Mononuclear cell (primary cell): ENCODE measurements at regions not wholly inside any gene's neighbourhood (a gene's known extent, or its start where the extent isn't known, plus 50 kb on each side); places are given as distances from the start of the nearest gene placed in this dataset.
"Not testable (repeated sequence)": the region's sequence is repeated elsewhere in the genome, so short reads cannot be mapped to it uniquely, and the experiment has no call there.

ENCODE experiments used
- H3K27me3 ChIP-seq: 2 replicates; pipeline ENCODE4 v1.6.0; 2011; ENCODE audit warnings: low read length, control low read depth; ENCODE audit not compliant: insufficient read depth
- H3K4me1 ChIP-seq: 2 replicates; pipeline ENCODE4 v1.5.1; 2011; ENCODE audit warnings: mild to moderate bottlenecking, low read length, control low read depth; ENCODE audit not compliant: insufficient read depth
- H3K4me3 ChIP-seq: 2 replicates; pipeline ENCODE4 v1.5.1; 2011; ENCODE audit warnings: mild to moderate bottlenecking, low read length, moderate library complexity
- H3K9me3 ChIP-seq: 2 replicates; pipeline ENCODE4 v1.5.1; 2011; ENCODE audit warnings: low read depth, mild to moderate bottlenecking, control low read depth, low read length

DNA sequence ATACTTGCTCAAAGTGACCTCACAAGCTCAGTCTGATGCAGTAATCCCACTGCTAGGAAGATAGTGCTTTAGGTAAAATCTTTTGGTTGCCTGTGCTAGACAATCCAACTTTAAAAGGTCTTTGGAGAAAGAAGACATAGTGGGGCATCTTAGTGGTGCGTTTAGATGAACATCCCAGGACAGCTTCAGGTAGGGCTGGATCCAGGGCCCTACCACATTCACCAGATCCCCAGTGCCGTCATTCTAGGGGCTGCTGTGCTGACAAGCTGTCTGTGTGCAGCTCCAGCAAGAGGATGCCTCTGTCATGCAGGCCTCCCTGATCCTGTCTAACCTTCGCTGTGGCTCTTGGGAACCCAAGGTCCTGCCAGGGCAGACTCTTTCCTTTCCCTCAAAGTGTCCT, 100.7 kb upstream of the EIF5 start:
- no peaks in the 10 kb centered on the region for H3K9me3 ChIP-seq
- H3K4me3 ChIP-seq = no peak overlapping the region
- no peaks in the 10 kb centered on the region for H3K4me1 ChIP-seq
- H3K27me3 ChIP-seq = no peaks in the 10 kb centered on the region

DNA sequence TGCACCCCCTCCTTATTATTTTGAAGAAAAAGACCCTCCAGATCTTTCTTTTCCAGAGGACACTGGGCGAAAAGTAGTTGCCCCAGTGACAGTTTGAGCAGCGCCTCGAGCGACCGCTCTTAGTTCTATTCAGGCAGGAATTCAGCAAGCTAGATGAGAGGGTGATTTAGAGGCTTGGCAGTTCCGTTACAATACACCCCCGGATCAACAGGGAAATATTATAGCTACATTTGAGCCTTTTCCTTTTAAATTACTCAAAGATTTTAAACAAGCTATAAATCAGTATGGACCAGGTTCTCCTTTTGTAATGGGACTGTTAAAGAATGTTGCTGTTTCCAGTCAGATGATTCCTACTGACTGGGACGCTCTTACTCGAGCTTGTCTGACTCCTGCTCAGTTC, 99.2 kb upstream of the EIF5 start:
- not testable (repeated sequence) for H3K27me3 ChIP-seq, H3K9me3 ChIP-seq, H3K4me3 ChIP-seq, H3K4me1 ChIP-seq

DNA sequence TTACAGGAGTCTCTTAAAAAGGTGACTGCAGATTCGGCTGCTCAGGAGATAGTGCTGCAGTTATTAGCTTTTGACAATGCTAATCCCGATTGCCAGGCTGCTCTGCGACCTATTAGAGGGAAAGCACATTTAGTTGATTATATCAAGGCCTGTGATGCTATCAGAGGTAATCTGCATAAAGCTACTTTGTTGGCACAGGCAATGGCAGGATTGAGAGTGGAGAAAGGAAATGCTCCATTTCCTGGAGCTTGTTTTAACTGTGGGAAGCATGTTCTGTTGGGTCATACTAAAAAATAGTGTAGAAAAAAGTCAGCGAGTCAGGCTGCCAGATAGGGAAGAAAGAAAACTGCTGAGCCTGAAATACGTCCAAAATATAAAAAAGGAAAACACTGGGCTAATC, 98.5 kb upstream of the EIF5 start:
- not testable (repeated sequence) for H3K4me3 ChIP-seq, H3K27me3 ChIP-seq, H3K4me1 ChIP-seq, H3K9me3 ChIP-seq

DNA sequence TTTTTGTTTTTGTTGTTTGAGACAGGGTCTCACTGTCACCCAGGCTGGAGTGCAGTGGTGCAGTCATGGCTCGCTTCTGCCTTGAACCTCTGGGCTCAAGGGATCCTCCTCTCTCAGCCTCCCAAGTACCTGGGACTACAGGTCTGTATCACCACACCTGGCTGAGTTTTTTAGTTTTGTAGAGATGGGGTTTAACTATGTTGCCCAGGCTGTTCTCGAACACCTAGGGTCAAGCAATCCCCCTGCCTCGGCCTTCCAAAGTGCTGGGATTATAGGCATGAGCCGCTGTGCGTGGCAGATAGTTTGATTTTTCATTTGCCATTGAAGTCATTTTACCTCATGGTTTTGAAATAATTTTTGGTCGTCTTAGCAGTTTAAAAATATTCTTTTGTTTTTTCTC, 94.3 kb upstream of the EIF5 start:
- Histone ChIP-seq H3K4me1 (no peaks in the 10 kb centered on the region), H3K9me3 (no peaks in the 10 kb centered on the region), H3K4me3 (no peak overlapping the region), H3K27me3 (peaks cover 3% of the 10 kb centered on the region)

GRCh38 chr14:103241531-103241930, 92.5 kb upstream of the EIF5 start:
- H3K4me3 ChIP-seq = no peak overlapping the region
- H3K9me3 ChIP-seq = no peaks in the 10 kb centered on the region
- peaks cover 3% of the 10 kb centered on the region for H3K27me3 ChIP-seq
- H3K4me1 ChIP-seq = no peaks in the 10 kb centered on the region

- Histone ChIP-seq H3K27me3 (peaks cover 3% of the 10 kb centered on the region), H3K4me3 (no peak overlapping the region), H3K4me1 (no peaks in the 10 kb centered on the region), H3K9me3 (no peaks in the 10 kb centered on the region)
Observed at GRCh38 chr14:103243764-103244737, 90.0 kb upstream of the EIF5 start.

DNA sequence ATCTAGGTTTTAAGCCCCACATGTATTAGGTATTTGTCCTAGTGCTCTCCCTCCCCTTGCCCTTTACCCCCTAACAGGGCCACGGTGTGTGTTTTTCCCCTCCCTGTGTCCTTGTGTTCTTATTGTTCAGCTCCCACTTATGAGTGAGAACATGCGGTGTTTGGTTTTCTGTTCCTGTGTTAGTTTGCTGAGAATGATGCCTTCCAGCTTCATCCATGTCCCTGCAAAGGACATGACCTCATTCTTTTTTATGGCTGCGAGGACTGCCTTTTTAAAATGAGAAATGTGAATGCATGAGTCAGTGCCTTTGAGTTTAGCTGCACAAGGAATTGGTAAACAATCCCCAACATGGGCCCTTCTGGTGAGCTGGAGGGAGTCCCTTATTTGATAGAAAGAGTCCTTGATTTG, 88.4 kb upstream of the EIF5 start:
- H3K4me1 ChIP-seq, H3K4me3 ChIP-seq, H3K9me3 ChIP-seq, H3K27me3 ChIP-seq: not testable (repeated sequence)

DNA sequence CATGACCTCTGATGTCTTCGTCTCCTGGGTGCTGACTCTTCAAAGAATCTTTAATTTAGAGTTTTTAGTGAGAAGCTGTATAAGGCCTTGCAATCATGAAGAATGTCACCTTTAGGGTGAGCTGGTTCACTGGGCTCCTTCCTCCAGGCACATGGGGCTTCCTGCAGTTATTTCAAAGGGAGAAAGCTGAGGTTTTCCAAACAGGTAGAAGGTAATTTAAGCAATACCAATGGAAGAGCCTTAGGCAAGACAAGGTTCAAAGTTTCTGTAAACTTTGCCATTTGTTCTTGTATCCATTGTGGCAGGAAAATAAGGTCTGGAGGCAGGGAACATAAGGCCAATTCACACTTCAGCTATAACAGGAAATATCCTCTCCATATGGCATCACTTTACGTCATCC, 88.0 kb upstream of the EIF5 start:
- Histone ChIP-seq H3K4me1 (no peaks in the 10 kb centered on the region), H3K4me3 (no peak overlapping the region)

DNA sequence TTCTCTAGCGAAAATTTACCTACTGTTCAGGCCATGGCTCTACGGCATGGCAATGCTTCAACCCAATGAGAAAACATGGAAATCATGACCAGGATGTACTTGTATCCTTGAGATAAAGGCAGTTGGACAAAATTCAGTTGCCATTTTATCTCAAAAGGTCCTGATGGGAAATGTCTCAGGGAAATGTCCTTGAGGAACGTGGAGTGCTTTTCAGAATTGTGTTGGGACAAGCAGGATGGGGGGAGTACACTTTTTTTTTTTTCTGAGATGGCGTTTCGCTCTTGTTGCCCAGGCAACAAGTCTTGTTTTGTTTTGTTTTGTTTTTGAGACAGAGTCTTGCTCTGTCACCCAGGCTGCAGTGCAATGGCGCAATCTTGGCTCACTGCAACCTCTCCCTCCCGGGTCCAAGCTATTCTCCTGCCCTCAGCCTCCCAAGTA, 86.8 kb upstream of the EIF5 start:
- H3K9me3 ChIP-seq = no peaks in the 10 kb centered on the region
- H3K4me3 ChIP-seq = no peak overlapping the region
- H3K27me3 ChIP-seq = peaks cover 3% of the 10 kb centered on the region
- H3K4me1 ChIP-seq = no peaks in the 10 kb centered on the region

More for the DNA sequence above, 88.0 kb upstream of the EIF5 start:
- Histone ChIP-seq H3K27me3 (peaks cover 3% of the 10 kb centered on the region), H3K9me3 (no peaks in the 10 kb centered on the region)

DNA sequence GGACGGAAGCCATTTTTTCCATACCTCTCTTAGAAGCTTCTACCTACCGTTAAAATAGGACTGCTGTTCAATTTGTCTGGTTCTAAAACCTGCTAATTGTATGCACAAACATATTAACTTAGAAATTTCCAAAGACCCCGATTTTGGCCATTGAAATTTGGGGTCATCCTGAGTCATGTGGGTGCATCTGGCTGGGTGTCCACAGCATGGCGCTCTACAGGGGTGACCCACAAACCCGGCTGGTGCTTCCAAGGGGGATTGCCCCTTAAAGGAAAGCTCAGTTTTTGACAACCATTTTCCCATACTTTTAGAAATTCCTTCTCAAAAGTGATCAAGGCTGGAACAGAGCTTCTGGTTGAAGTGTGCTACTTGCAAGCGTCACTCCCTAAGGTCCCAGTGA, 83.9 kb upstream of the EIF5 start:
- Histone ChIP-seq H3K4me1 (no peaks in the 10 kb centered on the region), H3K27me3 (no peaks in the 10 kb centered on the region), H3K4me3 (no peak overlapping the region), H3K9me3 (no peaks in the 10 kb centered on the region)

DNA sequence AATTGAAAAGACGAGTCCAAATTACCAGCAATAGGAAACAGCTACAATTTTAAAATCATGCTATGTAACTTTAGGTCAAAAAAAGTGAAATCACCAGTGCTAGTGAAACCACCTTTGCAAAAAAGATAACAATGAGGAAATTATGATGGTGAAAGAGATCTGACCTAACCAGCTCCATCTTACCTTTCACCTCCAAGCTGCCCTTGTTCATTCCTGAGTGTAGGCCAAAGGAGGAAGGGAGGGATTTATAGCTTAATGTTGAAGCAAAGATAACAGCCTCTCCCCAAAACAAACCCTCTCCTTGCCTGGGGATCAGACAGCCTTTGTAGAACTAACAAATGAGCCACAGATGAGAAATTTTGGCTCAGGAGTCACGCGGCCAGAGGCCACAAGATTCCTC, 83.2 kb upstream of the EIF5 start:
- no peaks in the 10 kb centered on the region for H3K9me3 ChIP-seq
- no peaks in the 10 kb centered on the region for H3K4me1 ChIP-seq
- H3K4me3 ChIP-seq = no peak overlapping the region
- no peaks in the 10 kb centered on the region for H3K27me3 ChIP-seq

DNA sequence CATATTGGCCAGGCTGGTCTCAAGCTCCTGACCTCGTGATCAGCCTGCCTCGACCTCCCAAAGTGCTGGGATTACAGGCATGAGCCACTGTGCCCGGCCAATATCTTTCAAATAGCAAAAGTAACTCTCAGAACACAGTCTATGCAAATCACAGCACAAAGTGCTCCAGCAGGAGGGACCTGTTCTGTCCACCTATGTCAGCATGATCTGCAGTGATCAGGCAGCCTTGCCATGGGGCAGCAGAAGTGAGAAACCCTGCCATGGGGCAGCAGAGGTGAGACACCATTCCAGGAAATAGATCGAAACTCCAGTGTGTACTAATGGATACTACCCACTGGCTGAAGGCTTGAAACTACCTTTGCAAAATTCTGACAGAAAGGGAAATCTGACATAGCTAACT, 78.5 kb upstream of the EIF5 start:
- H3K4me3 ChIP-seq = no peak overlapping the region
- no peaks in the 10 kb centered on the region for H3K9me3 ChIP-seq
- H3K4me1 ChIP-seq = peaks cover 5% of the 10 kb centered on the region
- H3K27me3 ChIP-seq = no peaks in the 10 kb centered on the region

GRCh38 chr14:103256406-103256805, 77.6 kb upstream of the EIF5 start:
- H3K4me3 ChIP-seq = no peak overlapping the region

DNA sequence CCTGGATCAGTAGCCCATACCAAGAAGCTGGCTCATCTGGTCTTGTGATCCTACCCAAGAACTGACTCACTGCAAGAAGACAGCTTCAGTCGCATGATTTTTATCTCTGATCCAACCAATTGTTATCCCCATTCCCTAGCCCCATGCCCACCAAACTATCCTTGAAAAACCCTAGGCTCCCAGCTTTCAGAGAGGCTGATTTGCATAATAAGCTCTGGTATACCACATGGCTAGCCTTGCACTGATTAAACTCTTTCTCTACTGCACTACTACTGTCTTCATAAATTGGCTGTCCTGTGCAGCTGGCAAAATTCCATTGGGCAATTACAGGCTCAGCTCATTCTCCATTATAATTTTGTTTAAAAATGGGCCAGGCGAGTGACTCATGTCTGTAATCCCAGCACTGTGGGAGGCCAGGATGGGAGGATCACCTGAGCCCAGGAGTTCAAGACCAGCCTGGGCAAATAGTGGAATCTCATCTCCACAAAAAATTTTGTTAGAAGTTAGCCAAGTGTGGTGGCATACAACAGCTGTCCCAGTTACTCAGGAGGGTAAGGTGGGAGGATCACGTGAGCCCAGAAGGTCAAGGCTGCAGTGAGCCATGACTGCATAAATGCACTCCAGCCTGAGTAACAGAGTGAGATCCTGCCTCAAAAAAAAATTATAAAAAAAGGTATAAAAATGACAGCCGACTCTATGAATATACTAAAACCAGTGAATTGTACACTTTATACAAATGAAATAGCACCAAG, 76.7 kb upstream of the EIF5 start:
- Histone ChIP-seq H3K4me3 (no peak overlapping the region), H3K9me3 (no peaks in the 10 kb centered on the region), H3K27me3 (no peaks in the 10 kb centered on the region), H3K4me1 (peaks cover 9% of the 10 kb centered on the region)

More at GRCh38 chr14:103256406-103256805, 77.6 kb upstream of the EIF5 start:
- Histone ChIP-seq H3K4me1 (peaks cover 9% of the 10 kb centered on the region), H3K27me3 (no peaks in the 10 kb centered on the region), H3K9me3 (no peaks in the 10 kb centered on the region)

DNA sequence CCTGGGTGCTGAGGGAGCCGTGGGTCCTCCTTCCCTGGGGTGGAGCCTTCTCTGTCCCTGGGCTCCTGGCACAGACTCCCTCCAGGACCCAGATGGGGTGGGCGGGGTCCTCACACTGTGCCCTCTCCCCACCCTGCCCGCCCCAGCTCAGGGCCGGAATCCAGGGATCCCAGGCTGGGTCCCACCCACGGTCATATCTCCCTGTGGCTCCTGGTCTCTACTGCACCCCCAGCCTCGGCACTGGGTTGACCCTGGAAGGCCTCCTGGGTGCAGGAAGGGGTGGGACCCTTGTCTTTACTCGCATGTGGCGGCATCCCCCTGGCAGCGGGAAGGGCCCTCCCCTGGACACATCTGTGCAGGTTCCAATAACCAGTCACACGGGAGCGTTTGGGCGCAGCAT, 75.8 kb upstream of the EIF5 start:
- Histone ChIP-seq H3K9me3 (no peaks in the 10 kb centered on the region), H3K4me3 (no peak overlapping the region), H3K27me3 (no peaks in the 10 kb centered on the region), H3K4me1 (peaks cover 9% of the 10 kb centered on the region)
